Right hindlimb (tissue), 1 donor: ENCODE measurements at regions not wholly inside any gene's neighbourhood (a gene's known extent, or its start where the extent isn't known, plus 50 kb on each side); places are given as distances from the start of the nearest gene placed in this dataset.

Experiments
- DNase-seq: peaks from one replicate; pipeline ENCODE4 v3.0.0-alpha.2; 2018

DNA sequence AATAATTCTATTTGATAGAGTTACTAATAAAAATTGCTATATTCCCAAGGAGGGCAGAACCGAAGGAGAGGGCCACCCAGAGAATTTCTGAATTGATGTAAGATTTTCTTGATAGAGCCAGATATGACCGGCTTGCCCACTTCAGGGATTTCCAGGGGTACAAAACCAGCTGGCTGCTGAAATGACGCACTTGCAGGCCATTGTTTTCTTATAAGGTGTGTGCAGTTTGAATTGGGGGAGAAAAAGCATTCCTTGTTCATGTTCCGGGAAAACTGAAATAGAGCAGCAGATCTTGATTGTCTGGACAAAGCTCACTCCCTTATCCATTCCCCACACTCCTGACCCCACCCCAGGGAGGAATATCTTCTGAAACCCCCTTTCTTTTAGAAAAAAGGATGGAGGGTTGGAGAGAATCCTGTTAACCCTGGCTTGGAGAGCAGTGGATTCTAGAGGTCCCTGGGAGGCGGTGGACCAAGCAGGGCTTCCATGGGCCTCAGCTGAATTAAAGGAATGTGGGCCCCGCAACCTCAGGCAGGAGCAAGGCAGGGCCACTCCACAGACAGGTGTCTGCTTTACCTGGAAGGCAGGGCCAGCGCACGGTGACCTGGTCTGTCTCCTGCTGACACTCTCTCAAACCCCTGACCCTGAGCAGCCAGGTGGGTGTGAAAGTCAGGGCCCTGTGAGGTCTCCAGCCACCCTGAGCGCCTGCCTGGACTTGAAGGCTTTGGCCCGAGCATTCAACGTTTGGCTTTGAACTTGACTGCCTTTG, 96.4 kb downstream of the TMEM170B start:
- DNase-seq = no peak

DNA sequence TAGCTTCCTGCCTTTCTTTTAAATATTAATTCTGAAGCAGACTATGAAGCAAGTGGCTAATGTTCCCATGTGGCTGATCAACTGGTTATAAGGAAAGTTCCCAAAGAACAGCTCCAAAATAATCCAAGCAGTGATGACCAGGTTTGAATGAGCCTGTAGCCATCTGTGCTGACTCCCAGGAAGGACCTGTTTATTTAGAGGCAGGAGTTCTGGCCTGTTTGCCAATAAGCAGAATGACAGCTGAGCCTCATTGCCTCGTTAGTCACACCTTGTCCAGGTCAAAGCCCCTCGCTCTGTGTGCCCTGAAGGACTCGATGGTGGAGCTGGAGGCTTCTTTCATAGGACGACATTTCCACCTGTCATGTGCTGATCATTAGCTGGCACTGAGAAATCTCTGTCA, 97.4 kb downstream of the TMEM170B start:
- no peak for DNase-seq

DNA sequence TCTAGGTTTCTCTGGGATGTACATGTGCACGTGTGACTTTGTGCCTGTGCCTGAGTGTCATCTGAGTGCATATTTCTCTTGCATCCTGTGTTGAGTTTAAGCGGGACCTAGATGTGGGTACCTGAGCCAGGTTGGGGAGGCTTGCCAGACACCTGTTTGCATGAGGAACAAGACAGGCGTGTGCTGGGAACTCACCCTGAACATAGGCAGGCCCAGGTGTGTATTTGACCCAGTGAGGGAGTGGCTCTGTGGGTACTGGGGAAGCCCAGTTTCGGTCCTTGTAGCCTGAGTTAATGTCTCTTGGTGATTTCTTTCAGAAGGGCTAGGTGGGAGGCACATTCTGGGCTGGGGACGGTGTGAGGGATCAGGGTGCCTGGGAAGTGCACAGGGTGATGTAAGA, 98.6 kb downstream of the TMEM170B start:
- DNase-seq = no peak

DNA sequence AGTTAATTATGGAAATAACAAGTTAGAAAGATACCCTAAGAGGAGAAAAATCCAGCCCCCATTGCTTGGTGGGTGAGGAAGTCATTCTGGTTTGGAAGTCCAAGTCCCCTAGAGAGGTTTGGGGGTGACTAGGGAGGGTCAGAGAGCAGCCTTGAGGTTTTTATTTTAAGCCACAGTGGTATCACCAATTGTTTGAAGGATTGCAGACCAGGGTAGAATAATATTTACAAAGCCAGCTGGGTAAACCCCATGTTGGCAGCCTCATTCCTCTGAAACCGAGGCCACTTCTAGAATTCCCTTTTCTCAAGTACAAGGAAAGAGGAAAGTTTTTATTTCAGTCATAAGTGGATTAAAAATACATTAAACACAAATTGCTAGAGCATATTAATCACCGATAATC, 99.7 kb downstream of the TMEM170B start:
- DNase-seq = no peak

DNA sequence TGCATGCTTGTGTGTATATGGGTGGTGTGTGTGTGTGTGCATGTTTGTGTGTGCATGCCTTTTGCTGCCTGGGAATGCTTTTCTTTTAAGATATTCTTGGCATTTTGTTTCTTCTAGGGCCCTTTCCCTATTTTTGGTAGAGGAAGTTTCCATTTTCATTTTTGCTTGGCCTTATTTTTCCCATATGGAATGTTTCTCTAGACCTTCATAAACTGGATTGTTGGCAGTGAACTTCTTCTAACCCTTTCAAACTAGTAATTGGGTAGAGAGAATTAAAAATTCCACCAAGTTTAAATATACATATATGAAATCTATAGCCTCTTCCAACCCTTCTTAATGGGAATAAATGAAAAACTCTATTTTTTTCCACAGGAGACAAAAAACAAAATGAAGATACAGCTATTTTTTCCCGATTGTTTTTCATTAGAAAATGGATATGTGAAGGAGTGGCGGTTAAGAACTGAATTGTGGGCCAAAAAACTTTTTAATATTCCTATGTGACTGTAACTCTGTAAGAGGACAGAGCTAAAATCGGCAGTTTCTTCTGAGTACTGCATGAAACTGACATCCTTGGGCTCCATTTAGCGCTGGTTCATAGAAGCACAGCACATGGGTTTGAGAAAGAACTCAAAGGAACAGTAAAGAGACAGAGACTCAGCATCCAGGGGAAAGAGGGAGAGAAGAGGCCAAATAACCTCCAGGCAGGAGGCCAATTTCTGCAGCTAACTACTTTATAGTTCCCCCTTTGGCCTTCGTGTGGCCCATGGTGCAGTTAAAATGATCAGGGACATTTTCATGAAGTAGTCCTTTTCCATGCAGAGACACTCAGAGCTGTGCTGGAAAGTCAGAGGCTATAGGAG, 102.1 kb downstream of the TMEM170B start:
- DNase-seq = peak; percentile 68

DNA sequence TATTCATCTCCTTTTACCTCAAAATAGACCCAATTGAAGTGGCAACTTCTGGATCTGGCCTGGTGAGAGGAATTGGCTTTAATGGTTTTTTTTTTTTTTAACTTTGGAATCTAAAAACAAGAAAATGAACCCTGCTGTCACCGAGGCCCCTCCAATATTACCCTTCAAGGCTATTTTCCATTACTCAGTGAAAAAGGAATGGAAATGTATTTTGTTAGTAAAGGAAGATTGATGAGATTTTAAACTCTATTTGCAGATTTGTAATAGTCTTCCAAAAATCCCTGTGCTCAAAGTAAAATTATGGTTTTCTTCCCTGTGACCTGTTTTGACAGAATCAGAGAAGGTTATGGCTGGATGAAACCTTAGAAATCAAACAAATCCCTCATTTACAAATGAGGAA, 102.9 kb downstream of the TMEM170B start:
- DNase-seq = no peak

DNA sequence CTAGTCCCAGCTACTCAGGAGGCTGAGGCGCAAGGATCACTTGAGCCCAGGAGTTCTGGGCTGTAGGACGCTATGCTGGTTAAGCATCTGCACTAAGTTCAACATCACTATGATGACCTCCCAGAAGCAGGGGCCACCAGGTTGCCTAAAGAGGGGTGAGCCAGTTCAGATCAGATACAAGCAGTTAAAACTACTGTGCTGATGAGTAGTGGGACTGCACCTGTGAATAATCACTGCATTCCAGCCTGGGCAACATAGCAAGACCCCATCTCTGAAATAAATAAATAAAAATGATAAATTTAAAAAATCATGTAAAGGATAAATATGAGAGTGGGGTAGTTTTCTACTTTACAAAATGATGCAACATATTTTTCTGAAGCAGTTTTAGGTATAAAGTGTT, 106.5 kb downstream of the TMEM170B start:
- no peak for DNase-seq

DNA sequence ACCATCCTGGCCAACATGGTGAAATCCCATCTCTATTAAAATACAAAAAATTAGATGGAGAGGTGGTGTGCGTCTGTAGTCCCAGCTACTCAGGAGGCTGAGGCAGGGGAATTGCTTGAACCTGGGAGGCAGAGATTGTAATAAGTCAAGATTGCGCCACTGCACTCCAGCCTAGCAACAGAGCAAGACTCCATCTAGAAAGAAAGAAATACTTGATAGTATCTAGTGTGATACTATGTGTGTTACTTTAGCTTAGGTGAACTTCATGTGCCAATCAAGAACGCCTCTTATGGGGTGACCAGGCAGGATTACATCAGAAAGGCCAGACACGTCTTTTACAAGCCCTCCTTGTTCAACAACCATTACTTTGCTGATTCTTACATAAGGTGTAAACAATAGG, 107.1 kb downstream of the TMEM170B start:
- DNase-seq = no peak

DNA sequence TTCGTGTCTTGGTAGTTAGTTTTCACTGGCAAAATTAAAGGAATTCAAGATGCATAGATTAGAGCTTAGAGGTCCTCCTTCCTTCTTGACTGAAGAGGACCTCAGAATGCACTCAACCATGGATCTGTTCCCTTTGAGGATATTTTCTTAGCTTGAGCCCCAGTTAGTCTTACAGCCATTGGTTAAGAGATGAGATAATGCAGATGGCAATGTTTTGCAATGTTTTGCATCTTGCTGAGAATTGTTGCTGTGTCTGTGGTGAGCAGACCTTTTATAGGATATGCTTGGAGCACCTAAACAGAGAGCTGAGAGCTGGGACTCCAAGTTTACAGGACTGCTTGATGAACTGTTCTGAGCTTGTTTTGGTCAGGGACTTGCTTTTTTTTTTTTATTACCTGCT, 107.5 kb downstream of the TMEM170B start:
- DNase-seq = no peak

DNA sequence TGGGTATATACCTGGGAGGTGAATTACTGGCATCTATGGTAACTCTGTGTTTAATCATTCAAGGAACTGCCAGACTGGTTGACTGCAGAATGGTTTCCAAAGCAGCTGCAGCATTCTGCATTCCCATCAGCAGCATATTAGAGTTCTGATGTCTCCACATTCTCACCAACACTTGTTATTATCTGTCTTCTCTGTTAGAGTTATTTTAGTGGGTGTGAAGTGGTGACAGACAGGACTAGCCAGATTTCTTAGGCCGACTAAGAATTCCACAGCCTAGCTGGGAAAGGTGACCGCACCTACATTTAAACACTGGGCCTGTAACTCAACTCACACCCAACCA, 110.9 kb downstream of the TMEM170B start:
- DNase-seq = no peak

DNA sequence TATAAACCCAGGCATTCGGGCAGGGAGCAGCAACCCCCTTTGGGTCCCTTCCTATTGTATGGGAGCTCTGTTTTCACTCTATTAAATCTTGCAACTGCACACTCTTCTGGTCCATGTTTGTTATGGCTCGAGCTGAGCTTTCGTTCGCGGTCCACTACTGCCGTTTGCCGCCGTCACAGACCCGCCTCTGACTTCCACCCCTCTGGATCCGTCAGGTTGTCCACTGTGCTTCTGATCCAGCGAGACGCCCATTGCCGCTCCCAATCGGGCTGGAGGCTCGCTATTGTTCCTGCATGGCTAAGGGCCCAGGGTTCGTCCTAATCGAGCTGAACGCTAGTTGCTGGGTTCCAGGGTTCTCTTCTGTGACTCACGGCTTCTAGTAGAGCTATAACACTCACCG, 111.3 kb downstream of the TMEM170B start:
- DNase-seq = no peak

DNA sequence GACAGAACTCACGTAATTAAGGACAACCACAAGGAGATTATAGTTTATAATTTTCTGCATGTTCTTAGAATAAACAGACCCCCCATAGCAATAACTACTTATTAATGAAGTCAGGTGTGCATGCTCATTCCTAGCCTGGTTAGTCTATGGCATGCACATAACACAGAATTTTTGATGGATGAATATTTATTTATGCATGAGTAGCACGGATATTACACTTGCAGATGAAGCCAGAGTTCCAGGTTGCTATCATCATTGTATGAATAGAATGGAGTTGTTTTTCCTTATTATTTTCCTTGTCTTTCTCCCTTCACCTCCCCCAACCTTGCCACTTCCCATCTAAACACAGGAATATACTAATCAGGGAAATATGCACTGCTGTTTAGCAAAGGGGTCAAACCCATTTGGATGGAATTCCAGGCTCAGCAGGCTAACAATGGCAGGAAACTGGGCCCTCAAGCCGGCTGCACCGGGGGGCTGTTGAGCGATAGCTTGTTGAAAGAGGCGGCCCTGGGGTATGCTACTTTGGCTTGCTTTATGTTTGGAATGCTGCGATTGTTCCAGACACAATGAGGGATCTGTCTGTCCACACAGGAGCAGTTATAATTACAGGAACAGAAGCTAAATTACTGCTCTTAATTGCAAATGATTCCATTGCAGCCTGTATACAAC, 112.6 kb downstream of the TMEM170B start:
- peak; percentile 38 for DNase-seq

DNA sequence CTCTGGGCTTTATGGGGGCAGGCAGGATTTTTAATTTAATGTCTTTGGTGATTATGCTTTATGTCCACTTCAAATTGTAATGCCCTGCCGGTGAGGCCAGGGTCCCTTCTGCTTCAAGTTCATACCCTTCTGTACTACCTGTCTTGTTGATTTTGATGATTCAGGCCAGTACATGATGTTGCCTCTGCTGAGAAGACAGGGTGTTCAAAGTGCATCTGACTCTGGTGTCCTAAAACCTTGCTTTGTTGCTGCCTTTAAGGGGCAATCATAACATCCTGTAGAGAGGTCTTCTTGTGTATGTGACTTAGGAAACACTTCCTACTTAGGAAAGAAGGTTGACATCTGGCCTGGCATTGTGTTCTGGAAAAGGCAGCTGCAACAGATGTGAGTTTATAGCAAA, 113.2 kb downstream of the TMEM170B start:
- DNase-seq = no peak

DNA sequence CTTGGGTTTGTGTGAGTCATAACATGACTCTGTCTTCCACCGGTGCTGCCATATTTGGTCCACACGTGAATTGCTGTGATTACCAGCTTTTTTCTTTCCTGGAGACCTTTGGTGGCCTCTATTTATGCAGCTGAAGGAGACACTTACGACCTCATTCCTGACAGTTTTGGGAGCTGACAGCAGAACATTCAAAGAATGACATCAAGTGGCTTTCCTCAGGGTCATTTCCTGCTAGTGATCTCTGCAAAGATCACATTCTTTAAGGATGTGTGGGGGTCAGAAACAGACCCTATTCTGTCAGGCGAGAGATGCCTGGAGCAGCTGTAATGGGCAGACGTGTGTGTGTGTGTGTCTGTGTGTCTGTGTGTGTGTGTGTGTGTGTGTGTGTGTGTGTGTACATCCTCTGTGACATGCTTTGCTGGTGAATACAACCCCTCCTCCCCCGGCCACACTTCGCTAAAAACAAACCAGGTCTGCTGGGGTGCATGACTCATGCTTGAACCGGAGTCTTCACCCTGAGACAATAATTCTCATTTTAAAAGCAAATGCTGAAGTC, 115.6 kb downstream of the TMEM170B start:
- peak; percentile 50 for DNase-seq

DNA sequence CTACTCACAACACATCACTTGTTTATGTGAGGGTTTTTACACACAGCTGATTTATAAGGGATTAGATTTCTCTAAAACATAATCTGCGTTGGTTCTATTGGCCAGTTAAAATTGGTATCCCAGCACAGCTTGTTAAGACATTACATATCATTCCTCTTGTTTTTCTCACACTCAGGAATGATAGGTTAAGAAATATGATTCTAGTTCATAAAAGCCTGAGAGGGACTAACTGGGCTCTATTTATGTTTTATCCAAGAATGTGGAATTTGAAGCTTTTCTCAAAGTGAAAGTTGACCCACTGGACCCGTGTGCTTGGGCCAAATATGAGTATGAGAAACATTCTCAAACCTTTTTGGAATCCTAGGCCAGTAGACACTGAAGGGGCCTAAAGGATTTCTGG, 117.3 kb downstream of the TMEM170B start:
- no peak for DNase-seq

DNA sequence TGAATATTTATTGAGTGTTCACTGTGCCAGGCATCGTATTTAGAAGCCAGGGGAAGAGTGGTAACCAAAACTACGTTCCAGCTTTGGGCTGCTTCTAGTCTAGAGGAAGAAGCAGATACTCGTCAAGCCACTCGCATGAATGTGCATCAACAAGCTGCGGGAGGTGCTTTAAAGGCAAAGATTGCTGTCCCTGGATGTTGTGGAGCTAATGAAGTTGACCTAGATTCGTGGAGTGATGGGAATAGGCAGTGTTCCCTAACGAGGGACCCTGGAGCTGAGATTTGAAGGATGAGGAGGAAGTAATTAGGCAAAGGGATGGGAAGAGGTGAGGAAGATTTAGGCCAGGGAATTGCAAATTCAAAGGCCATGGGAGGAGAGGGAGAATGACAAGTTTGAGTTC, 118.9 kb downstream of the TMEM170B start:
- no peak for DNase-seq

DNA sequence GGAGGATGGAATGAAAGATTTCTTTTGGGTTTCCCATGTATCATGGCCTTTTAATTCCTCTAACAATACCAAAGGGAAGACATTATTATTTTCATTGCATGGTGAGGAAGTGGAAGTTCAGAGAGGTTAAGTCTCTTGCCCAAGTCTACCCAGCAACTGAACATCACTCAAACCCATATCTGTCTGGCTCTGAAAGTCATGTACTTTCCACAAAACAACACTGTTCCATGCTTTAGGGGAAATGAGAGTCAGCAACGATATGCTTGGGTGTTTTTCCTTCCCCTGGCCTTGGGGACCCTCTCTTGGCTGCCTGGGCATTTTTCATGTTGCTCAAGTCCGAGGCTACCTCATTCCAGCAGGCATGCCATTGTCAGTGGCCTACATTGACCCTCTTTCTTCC, 118.8 kb downstream of the ADTRP start:
- DNase-seq = no peak

DNA sequence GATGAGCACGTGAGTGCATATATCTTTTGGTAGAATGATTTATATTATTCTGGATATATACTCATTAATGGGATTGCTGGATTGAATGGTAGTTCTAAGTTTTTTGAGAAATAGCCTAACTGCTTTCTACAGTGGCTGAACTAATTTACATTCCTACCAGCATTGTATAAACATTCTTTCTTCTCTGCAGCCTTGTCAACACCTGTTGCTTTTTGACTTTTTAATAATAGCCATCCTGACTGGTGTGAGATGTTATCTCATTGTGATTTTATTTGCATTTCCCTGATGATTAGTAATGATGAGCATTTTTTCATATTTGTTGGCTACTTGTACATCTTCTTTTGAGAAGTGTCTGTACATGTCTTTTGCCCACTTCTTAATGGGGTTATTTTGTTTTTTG, 116.3 kb downstream of the ADTRP start:
- no peak for DNase-seq

DNA sequence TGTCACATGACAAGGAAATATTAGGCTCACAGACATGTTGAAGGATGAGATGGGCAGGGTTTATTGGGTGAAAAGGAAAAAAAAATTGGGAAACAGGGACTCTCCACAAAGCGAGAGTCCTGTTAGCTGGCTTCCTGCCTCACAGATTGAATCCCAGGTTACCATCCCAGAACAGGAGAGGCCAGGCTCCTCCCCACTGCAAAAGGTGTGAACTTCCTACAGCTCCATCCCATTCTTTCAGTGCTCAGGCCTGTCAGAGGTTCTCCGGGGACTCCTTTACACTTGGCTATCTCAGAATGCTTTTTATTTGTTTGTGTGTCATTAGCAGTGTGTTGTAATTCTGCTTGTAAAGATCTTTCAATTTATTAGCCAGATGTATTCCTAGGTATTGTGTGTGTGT, 115.1 kb downstream of the ADTRP start:
- DNase-seq = no peak
